ENCODE measurements at regions not wholly inside any gene's neighbourhood (a gene's known extent, or its start where the extent isn't known, plus 50 kb on each side); places are given as distances from the start of the nearest gene placed in this dataset.

DNA sequence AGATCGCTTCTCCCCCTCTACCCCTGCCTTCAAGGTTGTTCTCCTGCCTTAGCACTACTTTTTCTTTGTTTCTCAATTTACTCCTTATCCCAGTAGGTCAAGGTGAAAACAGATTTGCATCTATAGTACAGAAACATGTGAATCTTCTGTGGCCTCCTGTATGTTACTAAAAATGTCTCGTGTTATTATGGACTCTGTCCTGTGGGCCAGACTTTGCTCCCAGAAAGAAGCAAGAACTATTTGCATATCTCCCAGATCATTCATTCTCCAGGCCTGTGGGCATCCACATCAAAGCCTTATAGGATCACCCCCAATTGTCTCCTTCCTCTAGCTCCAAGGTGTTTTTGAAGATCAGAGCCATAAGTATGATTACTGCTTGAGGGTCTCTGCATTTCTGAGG, 169.5 kb upstream of the ROPN1 start:
- no peak for DNase-seq
- Histone ChIP-seq H3K4me3 (ENCODE audit: low read depth, low read length) (no peak overlapping the region), H3K36me3 (no peaks in the 10 kb centered on the region; the same call in 1 of the 2 replicates), H3K9me3 (ENCODE audit: severe bottlenecking) (no peaks in the 10 kb centered on the region), H3K27me3 (ENCODE audit: insufficient read depth, low read depth, severe bottlenecking) (no peaks in the 10 kb centered on the region), H3K27ac (no peak overlapping the region)
- TF ChIP-seq, protein P1, sequence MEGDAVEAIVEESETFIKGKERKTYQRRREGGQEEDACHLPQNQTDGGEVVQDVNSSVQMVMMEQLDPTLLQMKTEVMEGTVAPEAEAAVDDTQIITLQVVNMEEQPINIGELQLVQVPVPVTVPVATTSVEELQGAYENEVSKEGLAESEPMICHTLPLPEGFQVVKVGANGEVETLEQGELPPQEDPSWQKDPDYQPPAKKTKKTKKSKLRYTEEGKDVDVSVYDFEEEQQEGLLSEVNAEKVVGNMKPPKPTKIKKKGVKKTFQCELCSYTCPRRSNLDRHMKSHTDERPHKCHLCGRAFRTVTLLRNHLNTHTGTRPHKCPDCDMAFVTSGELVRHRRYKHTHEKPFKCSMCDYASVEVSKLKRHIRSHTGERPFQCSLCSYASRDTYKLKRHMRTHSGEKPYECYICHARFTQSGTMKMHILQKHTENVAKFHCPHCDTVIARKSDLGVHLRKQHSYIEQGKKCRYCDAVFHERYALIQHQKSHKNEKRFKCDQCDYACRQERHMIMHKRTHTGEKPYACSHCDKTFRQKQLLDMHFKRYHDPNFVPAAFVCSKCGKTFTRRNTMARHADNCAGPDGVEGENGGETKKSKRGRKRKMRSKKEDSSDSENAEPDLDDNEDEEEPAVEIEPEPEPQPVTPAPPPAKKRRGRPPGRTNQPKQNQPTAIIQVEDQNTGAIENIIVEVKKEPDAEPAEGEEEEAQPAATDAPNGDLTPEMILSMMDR (IDR thresholded peaks at IDR 0.05; ENCODE audit: low read depth, low read length) = no peak

DNA sequence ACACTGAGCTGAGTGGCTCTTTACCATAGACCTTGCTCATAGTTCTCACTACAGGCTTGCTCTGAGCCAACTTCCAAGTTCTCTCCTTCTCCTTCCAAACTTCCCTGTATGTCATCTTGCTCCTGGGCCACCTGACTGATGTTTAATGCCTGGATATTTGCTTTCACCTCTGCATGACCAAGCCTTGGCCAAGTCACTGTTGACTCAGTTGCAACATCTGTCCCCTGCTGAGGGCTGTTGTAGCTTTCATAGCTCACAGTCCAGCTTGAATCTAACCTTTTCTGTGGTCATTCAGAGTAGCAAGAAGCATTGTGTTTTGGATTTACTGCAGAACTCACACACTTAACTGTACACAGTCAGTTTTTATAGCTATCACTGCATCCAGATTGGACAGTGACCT, 171.8 kb upstream of the ROPN1 start:
- Histone ChIP-seq H3K4me3 (ENCODE audit: low read depth, low read length) (no peak overlapping the region), H3K36me3 (no peaks in the 10 kb centered on the region; the same call in 1 of the 2 replicates), H3K27ac (no peak overlapping the region), H3K27me3 (ENCODE audit: insufficient read depth, low read depth, severe bottlenecking) (no peaks in the 10 kb centered on the region), H3K9me3 (ENCODE audit: severe bottlenecking) (no peaks in the 10 kb centered on the region)
- TF ChIP-seq, protein P1 (IDR thresholded peaks at IDR 0.05; ENCODE audit: low read depth, low read length) = no peak
- no peak for DNase-seq

DNA sequence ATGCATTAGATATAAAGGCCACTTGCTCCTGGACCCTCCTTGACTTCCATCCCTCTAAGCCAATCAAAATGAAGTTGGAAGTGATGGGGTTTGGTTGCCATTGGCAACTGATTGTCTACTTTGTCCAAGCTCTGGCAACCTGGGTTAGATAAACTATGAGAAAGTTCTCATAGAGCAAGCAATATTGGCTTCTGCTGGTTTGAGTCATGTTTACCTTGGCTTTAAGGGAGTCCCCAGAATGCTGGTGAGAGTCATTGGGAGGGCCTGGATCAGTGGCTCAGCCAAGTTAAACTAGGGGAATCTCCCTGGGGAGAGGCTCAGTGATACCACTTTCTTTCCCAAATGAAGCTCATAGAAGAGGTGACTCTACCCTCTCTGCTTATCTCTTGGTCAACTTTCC, 176.3 kb upstream of the ROPN1 start:
- DNase-seq = no peak
- no peak overlapping the region for H3K27ac ChIP-seq
- TF ChIP-seq, protein P1 (IDR thresholded peaks at IDR 0.05; ENCODE audit: low read depth, low read length) = no peak
- H3K4me3 ChIP-seq (ENCODE audit: low read depth, low read length) = no peak overlapping the region
- H3K36me3 ChIP-seq = no peaks in the 10 kb centered on the region
- no peaks in the 10 kb centered on the region for H3K9me3 ChIP-seq (ENCODE audit: severe bottlenecking)
- no peaks in the 10 kb centered on the region for H3K27me3 ChIP-seq (ENCODE audit: insufficient read depth, low read depth, severe bottlenecking)

DNA sequence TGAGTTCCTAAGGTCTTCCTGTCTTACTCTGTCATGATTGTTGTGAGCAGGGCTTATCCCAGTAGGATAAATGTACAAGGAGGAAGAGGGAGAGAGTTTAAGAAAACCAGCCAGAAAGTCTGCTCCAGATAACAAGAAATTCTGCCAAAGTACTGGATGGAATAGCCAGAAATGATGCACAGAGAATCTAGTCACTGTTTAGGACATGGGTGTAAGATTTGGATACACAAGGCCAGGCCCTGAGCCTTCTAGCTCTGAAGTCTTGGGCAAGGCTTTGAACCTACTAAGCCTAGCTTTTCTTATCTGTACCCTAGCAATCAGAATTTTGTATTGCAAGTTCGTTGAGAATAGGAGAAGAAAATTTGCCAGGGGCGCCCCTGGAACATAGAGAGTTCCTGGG, 180.4 kb upstream of the ROPN1 start:
- Histone ChIP-seq H3K27ac (no peak overlapping the region), H3K36me3 (no peaks in the 10 kb centered on the region), H3K9me3 (ENCODE audit: severe bottlenecking) (no peaks in the 10 kb centered on the region), H3K27me3 (ENCODE audit: insufficient read depth, low read depth, severe bottlenecking) (no peaks in the 10 kb centered on the region), H3K4me3 (ENCODE audit: low read depth, low read length) (no peak overlapping the region)
- DNase-seq = no peak
- TF ChIP-seq, protein P1 (IDR thresholded peaks at IDR 0.05; ENCODE audit: low read depth, low read length) = no peak

DNA sequence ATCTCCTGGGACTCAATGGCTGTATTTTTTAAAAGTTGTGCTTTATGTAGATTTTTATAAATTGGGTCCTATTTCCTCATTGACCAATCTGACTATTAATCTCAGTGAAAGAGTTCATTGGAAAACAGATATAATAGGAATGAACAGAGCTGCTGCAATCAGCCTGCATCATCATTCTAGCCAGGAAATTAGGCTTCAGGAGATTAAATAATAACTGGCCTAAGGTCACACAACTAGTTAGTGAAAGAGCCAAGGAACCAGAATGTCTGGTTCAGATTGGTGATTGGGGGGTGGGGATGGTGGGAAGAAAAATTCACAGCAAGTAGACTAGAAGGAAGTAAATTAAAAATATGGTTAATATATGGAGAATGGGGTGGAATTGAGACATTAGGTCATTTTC, 180.9 kb upstream of the ROPN1 start:
- H3K27ac ChIP-seq = no peak overlapping the region
- no peaks in the 10 kb centered on the region for H3K36me3 ChIP-seq
- H3K4me3 ChIP-seq (ENCODE audit: low read depth, low read length) = no peak overlapping the region
- no peaks in the 10 kb centered on the region for H3K9me3 ChIP-seq (ENCODE audit: severe bottlenecking)
- TF ChIP-seq, protein P1 (IDR thresholded peaks at IDR 0.05; ENCODE audit: low read depth, low read length) = no peak
- DNase-seq = no peak
- no peaks in the 10 kb centered on the region for H3K27me3 ChIP-seq (ENCODE audit: insufficient read depth, low read depth, severe bottlenecking)

DNA sequence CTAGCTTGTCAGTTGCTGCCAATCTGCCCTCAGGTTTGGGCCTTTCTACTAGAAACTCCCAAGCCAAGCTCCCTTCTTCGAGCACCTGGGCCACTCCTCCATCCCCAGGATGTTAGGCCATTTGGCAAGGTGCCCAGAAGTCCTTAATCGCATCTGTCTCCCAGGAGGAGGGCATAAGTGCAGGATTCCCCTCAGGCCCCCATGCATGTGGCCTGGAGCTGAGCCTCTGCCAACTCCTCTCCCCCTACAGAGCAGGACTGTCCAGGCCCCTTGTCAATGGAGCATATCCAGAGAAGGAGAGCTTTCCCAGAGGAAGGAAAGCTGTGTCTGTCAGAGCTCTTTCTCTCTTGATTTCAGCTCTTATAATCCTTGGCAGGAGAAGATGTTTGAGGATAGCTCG, 182.6 kb upstream of the ROPN1 start:
- Histone ChIP-seq H3K36me3 (no peaks in the 10 kb centered on the region), H3K9me3 (ENCODE audit: severe bottlenecking) (no peaks in the 10 kb centered on the region), H3K27ac (no peak overlapping the region), H3K4me3 (ENCODE audit: low read depth, low read length) (no peak overlapping the region), H3K27me3 (ENCODE audit: insufficient read depth, low read depth, severe bottlenecking) (no peaks in the 10 kb centered on the region)
- peak; percentile 79 for DNase-seq
- TF ChIP-seq, protein P1 (IDR thresholded peaks at IDR 0.05; ENCODE audit: low read depth, low read length) = no peak
